Cardiac fibroblast (primary cell): ENCODE measurements at regions not wholly inside any gene's neighbourhood (a gene's known extent, or its start where the extent isn't known, plus 50 kb on each side); places are given as distances from the start of the nearest gene placed in this dataset.

Experiments
- DNase-seq, 2 donors: peaks; one replicate each; pipeline versions ENCODE4 v3.0.0 to v3.0.0-alpha.2; 2010; ENCODE audit warnings: low read depth in 2 of 2
- H3K4me3 ChIP-seq, 2 donors: replicated peaks in 1 of 2; 1 replicate in 1 of 2; 2 replicates in 1 of 2; pipeline ENCODE4 v1.5.1; 2011; ENCODE audit warnings: low read depth in 2 of 2, low read length in 2 of 2, mild to moderate bottlenecking in 2 of 2, moderate library complexity in 1 of 2
- CTCF ChIP-seq: IDR thresholded peaks from one replicate; pipeline ENCODE4 v1.5.1; 2011; ENCODE audit warnings: low read depth, mild to moderate bottlenecking, low read length, inconsistent platforms

DNA sequence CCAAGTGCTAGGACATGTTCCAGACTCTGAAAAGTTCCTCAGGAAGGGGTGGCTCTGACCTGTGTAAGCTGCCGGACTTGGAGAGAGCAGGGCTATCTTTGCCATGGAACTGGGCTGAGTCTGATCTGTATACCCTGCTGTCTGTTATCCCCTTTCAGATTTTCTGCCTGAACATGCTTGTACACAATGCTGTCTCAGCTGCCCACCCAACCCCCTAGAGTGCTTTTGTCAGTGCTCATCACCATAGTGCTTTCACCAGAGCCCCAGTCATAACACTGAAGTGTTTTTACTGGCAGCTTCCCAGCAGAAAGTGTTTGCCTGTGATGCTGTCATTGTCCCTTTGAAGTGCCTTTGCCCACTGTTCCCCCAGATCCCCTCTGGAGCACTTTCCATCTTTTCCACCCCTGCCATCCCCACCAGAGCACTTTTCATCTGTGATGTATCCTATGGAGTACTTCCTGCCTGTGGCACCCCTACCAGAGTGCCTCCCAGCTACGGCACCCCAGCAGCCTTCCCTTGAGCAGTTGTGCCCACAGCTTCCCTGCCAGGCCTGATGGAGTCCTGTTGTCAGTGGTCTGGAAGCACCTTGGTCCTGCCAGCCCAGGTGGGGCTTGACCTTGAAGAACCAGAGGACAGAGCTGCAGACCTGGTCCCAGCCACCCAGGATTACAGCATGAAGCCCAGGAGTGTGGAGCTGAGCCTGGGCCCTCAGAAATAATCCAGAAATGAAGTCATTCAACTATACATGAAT is 397.7 kb downstream of the DIPK2A start:
- TF ChIP-seq CTCF: no peak
- H3K4me3 ChIP-seq: no peak overlapping the region
- DNase-seq: no peak

- TF ChIP-seq CTCF: no peak
- DNase-seq: no peak
Observed at GRCh38 chr3:144375088-144375487, 403.5 kb downstream of the DIPK2A start.

DNA sequence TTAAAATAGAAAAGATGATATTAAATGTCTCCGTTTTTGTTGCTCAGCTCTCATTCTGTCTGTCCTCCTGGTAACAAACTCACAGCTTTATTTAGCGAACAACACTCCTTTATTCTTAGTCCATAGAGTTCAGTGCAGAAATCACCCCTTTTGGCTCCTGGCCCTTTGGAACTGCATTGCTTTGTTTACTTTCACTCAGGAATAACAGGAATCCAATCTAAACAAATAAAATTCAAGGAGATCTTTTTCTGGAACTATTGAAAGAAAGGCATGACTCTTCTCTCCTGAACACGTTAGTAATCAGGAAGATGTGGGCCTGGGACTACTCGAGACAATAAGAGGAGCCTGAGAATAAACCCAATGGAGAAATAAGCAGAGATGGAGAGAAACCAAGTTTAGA is 409.2 kb downstream of the DIPK2A start:
- TF ChIP-seq CTCF: no peak
- no peak for DNase-seq
- H3K4me3 ChIP-seq: no peak overlapping the region

More at GRCh38 chr3:144375088-144375487, 403.5 kb downstream of the DIPK2A start:
- H3K4me3 ChIP-seq: no peak overlapping the region

DNA sequence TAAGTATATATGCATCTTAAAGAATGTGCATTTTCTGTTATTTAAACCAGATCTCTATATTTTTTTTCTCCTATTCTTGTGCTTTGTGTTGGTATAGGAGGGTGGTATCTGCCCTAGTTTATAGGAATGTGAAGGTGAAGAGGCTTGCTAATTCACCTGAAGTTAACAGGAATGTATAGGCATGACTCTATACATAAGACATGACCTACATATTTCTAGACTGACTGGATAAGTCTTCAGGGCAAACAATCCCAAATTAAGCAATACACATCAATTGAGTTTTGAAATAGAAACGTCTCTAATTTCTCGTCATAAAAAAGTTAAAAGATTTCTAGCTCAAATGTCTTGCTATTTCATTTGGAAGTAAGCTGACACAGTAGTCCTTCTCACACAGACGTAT is 410.0 kb downstream of the DIPK2A start:
- H3K4me3 ChIP-seq: no peak overlapping the region
- TF ChIP-seq CTCF: no peak
- DNase-seq: no peak

GRCh38 chr3:144384241-144384979 is 412.8 kb downstream of the DIPK2A start:
- no peak overlapping the region for H3K4me3 ChIP-seq
- peak in 1 of 2 donors; percentile 6 for DNase-seq
- TF ChIP-seq CTCF: no peak

DNA sequence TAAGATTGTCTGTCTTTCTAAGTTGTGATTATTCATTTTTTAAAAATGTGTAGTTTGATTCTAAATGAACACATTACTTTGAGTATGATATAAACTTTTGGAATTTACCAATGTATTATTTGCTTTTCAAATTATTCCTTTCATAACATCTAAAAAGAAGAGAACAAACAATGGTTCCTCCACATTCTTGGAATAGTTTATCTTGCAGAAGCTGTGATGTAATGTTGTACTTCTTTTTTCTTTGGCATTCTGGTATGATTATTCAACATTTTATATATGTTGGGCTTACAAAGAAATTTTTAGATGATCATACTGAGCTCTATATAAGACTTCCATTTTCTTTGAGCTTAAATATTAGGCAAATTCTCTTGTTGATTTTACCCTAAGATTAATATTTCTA is 419.2 kb downstream of the DIPK2A start:
- DNase-seq: no peak
- no peak overlapping the region for H3K4me3 ChIP-seq
- TF ChIP-seq CTCF: no peak
